ENCODE measurements at regions not wholly inside any gene's neighbourhood (a gene's known extent, or its start where the extent isn't known, plus 50 kb on each side); places are given as distances from the start of the nearest gene placed in this dataset.

- no peak for TF ChIP-seq CHD7 (IDR thresholded peaks at IDR 0.05; ENCODE audit: insufficient replicate concordance, low read length)
- TF ChIP-seq MAFK (IDR thresholded peaks at IDR 0.05; ENCODE audit: low read depth, low read length), result no peak
- TF ChIP-seq NANOG (IDR thresholded peaks at IDR 0.05; ENCODE audit: insufficient read depth, low read depth, low read length, poor library complexity, severe bottlenecking), result no peak
Observed at GRCh38 chr5:15065091-15065490, 193.5 kb upstream of the ANKH start (continued).

Data from H1 (cell line).